GM20000 (cell line): ENCODE measurements at regions not wholly inside any gene's neighbourhood (a gene's known extent, or its start where the extent isn't known, plus 50 kb on each side); places are given as distances from the start of the nearest gene placed in this dataset.
"Not testable (repeated sequence)": the region's sequence is repeated elsewhere in the genome, so short reads cannot be mapped to it uniquely, and the experiment has no call there.

ENCODE experiments used
- DNase-seq: peaks from one replicate; pipeline ENCODE4 v3.0.0; 2012; ENCODE audit warnings: low spot score
- TF ChIP-seq, protein P1 (sequence below): IDR thresholded peaks from 2 replicates; pipeline ENCODE4 v1.5.1; 2012; ENCODE audit warnings: mild to moderate bottlenecking, control low read depth; ENCODE audit errors: extremely low read depth, missing control alignments

DNA sequence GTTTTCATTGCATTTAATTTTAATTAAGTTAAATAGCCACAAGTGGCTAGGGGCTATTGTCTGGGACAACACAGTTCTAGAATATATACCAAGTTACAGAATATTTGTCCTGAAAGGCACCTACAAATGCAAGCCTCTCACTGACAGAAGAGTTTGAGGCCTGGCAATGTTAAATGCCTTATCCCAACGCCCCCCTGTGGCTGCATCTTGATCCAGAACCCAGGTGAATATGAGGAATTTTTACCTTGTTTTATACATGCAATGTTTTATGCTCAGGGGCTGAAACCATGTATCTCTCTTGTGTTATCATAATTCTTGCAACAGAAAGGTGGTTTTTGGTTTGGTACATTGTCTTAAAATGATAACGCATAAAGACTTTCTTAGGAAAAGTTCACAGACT, 71.8 kb upstream of the SEC11C start:
- TF ChIP-seq, protein P1, sequence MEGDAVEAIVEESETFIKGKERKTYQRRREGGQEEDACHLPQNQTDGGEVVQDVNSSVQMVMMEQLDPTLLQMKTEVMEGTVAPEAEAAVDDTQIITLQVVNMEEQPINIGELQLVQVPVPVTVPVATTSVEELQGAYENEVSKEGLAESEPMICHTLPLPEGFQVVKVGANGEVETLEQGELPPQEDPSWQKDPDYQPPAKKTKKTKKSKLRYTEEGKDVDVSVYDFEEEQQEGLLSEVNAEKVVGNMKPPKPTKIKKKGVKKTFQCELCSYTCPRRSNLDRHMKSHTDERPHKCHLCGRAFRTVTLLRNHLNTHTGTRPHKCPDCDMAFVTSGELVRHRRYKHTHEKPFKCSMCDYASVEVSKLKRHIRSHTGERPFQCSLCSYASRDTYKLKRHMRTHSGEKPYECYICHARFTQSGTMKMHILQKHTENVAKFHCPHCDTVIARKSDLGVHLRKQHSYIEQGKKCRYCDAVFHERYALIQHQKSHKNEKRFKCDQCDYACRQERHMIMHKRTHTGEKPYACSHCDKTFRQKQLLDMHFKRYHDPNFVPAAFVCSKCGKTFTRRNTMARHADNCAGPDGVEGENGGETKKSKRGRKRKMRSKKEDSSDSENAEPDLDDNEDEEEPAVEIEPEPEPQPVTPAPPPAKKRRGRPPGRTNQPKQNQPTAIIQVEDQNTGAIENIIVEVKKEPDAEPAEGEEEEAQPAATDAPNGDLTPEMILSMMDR: peak; percentile 33
- no peak for DNase-seq

DNA sequence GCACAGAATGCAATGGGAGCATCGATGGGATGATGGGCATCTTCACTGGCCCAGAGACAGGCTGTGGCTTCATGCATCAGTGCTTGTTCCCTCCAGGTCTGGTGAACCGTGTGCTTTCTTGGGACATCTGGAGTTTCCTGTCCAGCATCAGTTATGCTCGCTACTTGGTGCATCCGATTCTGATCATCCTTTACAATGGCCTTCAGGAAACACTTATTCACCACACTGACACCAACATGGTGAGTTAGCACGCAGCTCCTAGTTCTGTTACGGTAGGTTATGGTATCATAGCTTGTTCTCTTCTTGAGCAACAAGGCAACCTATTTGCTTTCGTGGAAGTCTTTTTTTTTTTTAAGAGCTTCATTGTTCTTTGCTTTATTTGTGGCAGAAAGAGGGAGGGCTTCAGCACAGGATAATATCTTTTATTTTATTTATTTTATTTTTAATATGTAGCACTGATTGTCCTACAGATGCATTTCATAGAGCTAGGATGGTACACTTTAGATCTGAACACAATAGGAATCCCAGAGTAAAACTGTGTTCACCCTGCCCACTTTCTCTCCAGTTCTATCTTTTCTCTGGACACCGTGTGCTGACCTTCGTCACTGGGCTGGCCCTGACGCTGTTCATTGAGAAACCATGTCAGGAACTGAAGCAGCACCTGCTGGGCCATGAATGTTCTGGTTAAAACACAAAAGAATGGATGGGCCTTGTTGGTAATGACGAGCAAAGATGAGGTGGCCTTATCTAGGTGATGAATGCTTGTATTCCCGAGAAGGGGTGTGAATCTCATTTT, 71.2 kb upstream of the SEC11C start:
- TF ChIP-seq, protein P1: no peak
- DNase-seq: no peak

DNA sequence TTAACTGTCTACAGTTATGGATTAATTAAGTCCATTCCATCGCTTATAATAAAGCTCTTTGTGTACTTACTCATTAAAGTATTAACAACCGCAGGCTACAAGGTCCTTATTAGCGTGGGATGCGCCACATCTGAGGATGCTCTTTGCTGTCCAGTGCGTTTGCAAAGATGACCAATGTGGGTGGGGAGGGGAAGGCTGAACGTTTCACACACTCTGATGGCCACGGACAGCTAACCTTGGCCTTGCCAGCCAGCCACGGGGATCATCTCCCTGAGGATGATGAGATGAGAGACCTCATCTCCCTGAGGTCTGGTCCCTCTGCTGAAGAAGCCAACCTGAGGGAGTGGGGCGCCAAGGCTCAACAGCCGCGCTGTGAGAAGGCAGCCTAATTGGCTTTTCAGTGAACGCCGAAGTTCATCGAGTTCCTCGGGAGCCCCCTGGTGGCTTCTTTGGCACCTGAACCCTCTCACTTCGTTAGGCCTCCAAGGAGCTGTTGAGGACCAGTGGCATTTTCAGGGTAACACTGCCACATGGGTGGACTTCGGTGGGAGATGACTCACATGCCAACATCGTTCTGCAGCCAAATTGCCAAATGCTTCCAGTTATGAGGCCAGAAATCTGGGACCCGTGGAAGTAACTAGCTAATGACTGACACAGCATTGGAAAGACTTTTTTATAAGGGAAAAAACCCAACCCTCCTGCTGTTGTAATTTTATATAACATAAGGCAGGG, 69.3 kb upstream of the SEC11C start:
- DNase-seq: peak; percentile 72
- TF ChIP-seq, protein P1: peak; percentile 73

GRCh38 chr18:59072727-59073421, 66.8 kb upstream of the SEC11C start:
- no peak for DNase-seq
- TF ChIP-seq, protein P1: no peak

DNA sequence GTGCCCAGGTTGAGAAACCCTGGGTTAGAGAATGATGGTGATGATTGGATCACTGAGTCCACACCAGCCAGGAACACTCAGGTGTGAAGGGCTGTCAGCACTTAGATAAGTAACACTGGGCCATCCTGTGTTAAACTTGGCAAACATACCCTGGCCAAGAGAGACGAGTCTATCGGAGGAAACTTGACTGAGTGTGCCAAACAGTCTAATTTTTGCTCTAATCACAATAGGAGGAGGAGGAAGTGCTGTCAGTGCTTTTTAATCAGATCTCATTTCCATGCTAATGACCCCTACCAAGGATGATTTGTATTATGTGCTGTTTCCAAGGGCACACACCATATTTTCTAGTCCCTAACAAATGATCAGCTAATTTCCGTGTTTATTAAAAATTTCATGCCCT, 63.8 kb upstream of the SEC11C start:
- TF ChIP-seq, protein P1: no peak
- no peak for DNase-seq

- DNase-seq: no peak
- TF ChIP-seq, protein P1: no peak
Measured at GRCh38 chr18:59079264-59079663, 60.4 kb upstream of the SEC11C start.

DNA sequence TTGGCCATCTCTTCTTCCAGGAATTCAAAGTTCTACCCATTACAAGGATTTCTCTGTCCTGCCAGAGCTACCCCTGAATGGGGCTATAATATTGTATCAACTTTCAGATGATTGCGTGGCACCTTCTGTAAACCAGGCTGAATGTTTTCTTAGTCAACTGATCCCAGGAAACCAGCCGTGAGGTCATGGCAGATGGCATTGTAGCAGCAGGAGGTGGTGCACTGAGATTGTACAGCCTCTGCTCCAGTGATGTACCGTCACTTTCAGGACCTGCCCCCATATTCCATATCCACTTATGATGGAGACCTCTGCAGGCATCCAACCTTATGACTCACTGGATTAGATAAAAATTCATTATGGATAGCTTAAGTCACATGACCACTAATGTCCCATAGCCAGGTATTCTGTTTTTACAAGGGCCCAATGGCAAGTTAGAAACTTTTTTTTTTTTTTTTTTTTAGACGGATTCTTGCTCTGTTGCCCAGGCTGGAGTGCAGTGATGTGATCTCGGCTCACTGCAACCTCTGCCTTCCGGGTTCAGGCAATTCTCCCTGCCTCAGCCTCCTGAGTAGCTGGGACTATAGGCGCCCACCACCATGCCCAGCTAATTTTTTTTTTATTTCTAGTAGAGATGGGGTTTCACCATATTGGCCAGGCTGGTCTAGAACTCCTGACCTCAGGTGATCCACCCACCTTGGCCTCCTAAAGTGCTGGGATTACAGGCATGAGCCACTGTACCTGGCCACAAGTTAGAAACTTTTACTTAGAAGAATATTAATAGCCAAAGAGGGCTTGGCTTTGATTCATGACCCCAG, 59.8 kb upstream of the SEC11C start:
- DNase-seq: not testable (repeated sequence)
